CD14-positive monocyte (primary cell): ENCODE measurements at regions not wholly inside any gene's neighbourhood (a gene's known extent, or its start where the extent isn't known, plus 50 kb on each side); places are given as distances from the start of the nearest gene placed in this dataset.
"Not testable (repeated sequence)": the region's sequence is repeated elsewhere in the genome, so short reads cannot be mapped to it uniquely, and the experiment has no call there.

Source experiments
- DNase-seq, 3 donors: peaks; one replicate each; pipeline ENCODE4 v3.0.0-alpha.2; 2011 to 2022
- H2AFZ ChIP-seq: 2 replicates; pipeline ENCODE4 v1.6.0; 2012; ENCODE audit warnings: mild to moderate bottlenecking, low read depth, low read length, inconsistent platforms; ENCODE audit not compliant: insufficient read depth, poor library complexity, severe bottlenecking
- H3K27ac ChIP-seq, 2 donors: 1 replicate in 1 of 2; 2 replicates in 1 of 2; pipeline ENCODE4 v1.5.1; 2012 to 2013; ENCODE audit warnings: low read length in 2 of 2, control low read depth in 1 of 2, inconsistent platforms in 1 of 2, low read depth in 1 of 2, mild to moderate bottlenecking in 1 of 2
- H3K27me3 ChIP-seq, 2 donors: one replicate each; pipeline versions ENCODE4 v1.6.0 to v1.6.1; 2011 to 2013; ENCODE audit warnings: low read length in 2 of 2; ENCODE audit not compliant: control insufficient read depth in 2 of 2, insufficient read depth in 2 of 2
- H3K36me3 ChIP-seq, 2 donors: replicated peaks in 1 of 2; 1 replicate in 1 of 2; 2 replicates in 1 of 2; pipeline versions ENCODE4 v1.5.1 to v1.6.1; 2012 to 2013; ENCODE audit warnings: low read length in 2 of 2, control low read depth in 1 of 2, inconsistent platforms in 1 of 2, mild to moderate bottlenecking in 1 of 2; ENCODE audit not compliant: insufficient read depth in 2 of 2, control insufficient read depth in 1 of 2
- H3K4me1 ChIP-seq, 2 donors: 1 replicate in 1 of 2; 2 replicates in 1 of 2; pipeline versions ENCODE4 v1.5.1 to v1.6.1; 2012 to 2013; ENCODE audit warnings: low read length in 2 of 2, control low read depth in 1 of 2, inconsistent platforms in 1 of 2, mild to moderate bottlenecking in 1 of 2, moderate library complexity in 1 of 2; ENCODE audit not compliant: insufficient read depth in 2 of 2, control insufficient read depth in 1 of 2
- H3K4me2 ChIP-seq: replicated peaks from 2 replicates; pipeline ENCODE3; 2012; ENCODE audit warnings: low read length, moderate library complexity, mild to moderate bottlenecking; ENCODE audit not compliant: poor library complexity, severe bottlenecking; ENCODE audit errors: extremely low read depth
- H3K4me3 ChIP-seq, 3 experiments: fragments of 200-600 bp in 1 of 3; sonication (generic) in 1 of 3; replicated peaks in 1 of 3; 1 replicate in 2 of 3; 2 replicates in 1 of 3; pipeline ENCODE4 v1.5.1; 2011 to 2013; ENCODE audit warnings: low read length in 3 of 3, mild to moderate bottlenecking in 3 of 3, control low read depth in 2 of 3, low read depth in 2 of 3, inconsistent platforms in 1 of 3, moderate library complexity in 1 of 3
- H3K79me2 ChIP-seq: 2 replicates; pipeline ENCODE4 v1.6.0; 2012; ENCODE audit warnings: mild to moderate bottlenecking, control low read depth, inconsistent platforms, low read length, moderate library complexity; ENCODE audit not compliant: insufficient read depth
- H3K9ac ChIP-seq: 2 replicates; pipeline ENCODE4 v1.6.0; 2017; ENCODE audit warnings: low read length, mild to moderate bottlenecking; ENCODE audit not compliant: insufficient read depth, poor library complexity, severe bottlenecking
- H3K9me3 ChIP-seq, 2 donors: replicated peaks in 1 of 2; 1 replicate in 1 of 2; 2 replicates in 1 of 2; pipeline versions ENCODE4 v1.5.1 to v1.6.1; 2012 to 2013; ENCODE audit warnings: low read length in 2 of 2, control low read depth in 1 of 2; ENCODE audit not compliant: control insufficient read depth in 1 of 2, insufficient read depth in 1 of 2
- H4K20me1 ChIP-seq: 2 replicates; pipeline ENCODE4 v1.6.0; 2012; ENCODE audit warnings: mild to moderate bottlenecking, low read length, control low read depth, moderate library complexity; ENCODE audit not compliant: insufficient read depth
- H3K27ac Mint-ChIP-seq, 7 donors: one replicate each; pipeline ENCODE4 v1.8.0; 2020; ENCODE audit warnings: mild to moderate bottlenecking in 7 of 7, mixed read lengths in 7 of 7, moderate library complexity in 6 of 7, inconsistent platforms in 2 of 7
- H3K27me3 Mint-ChIP-seq, 3 donors: one replicate each; pipeline ENCODE4 v1.8.0; 2021 to 2022; ENCODE audit warnings: low read depth in 3 of 3, mild to moderate bottlenecking in 3 of 3, mixed read lengths in 3 of 3, moderate library complexity in 3 of 3, inconsistent platforms in 1 of 3
- H3K36me3 Mint-ChIP-seq, 2 donors: one replicate each; pipeline ENCODE4 v1.8.0; 2020; ENCODE audit warnings: mixed read lengths in 2 of 2, inconsistent platforms in 1 of 2, mild to moderate bottlenecking in 1 of 2
- H3K4me1 Mint-ChIP-seq: one replicate; pipeline ENCODE4 v1.8.0; 2020; ENCODE audit warnings: mild to moderate bottlenecking, mixed read lengths
- H3K4me3 Mint-ChIP-seq, 2 donors: one replicate each; pipeline ENCODE4 v1.8.0; 2020; ENCODE audit warnings: mild to moderate bottlenecking in 2 of 2, mixed read lengths in 2 of 2, moderate library complexity in 1 of 2
- H3K9me3 Mint-ChIP-seq, 7 donors: one replicate each; pipeline ENCODE4 v1.8.0; 2020 to 2022; ENCODE audit warnings: mixed read lengths in 7 of 7, mild to moderate bottlenecking in 6 of 7, moderate library complexity in 6 of 7, inconsistent platforms in 2 of 7
- CTCF ChIP-seq: fragments of 200-600 bp; IDR thresholded peaks from one replicate; pipeline ENCODE4 v1.8.0; 2022; ENCODE audit warnings: antibody characterized with exemption, mild to moderate bottlenecking
- WGBS: methylation state at CpG from one replicate; pipeline ENCODE4 v1.1.5; 2013; ENCODE audit warnings: missing lambda C conversion rate; ENCODE audit not compliant: insufficient coverage; 5-methylcytosine and 5-hydroxymethylcytosine counted together
- intact Hi-C, 2 donors: fragments of 100-400 bp; cut with micrococcal nuclease; formaldehyde crosslinking; loops; one replicate each; pipeline versions ENCODE4 v1.15.0 to v1.15.1; 2023

GRCh38 chr9:31045810-31046209 is 1338.6 kb upstream of the ACO1 start:
- no peak overlapping the region for H2AFZ ChIP-seq
- H3K27ac Mint-ChIP-seq: no peak overlapping the region
- H3K27me3 Mint-ChIP-seq: no peaks in the 10 kb centered on the region
- no peak for DNase-seq
- no peaks in the 10 kb centered on the region for H3K36me3 Mint-ChIP-seq
- H3K9me3 ChIP-seq: no peaks in the 10 kb centered on the region
- intact Hi-C loops: no loop called here
- no peak overlapping the region for H3K27ac ChIP-seq
- no peak overlapping the region for H3K9ac ChIP-seq
- no peaks in the 10 kb centered on the region for H3K4me1 ChIP-seq
- no peak overlapping the region for H3K4me2 ChIP-seq
- no peak overlapping the region for H3K4me3 ChIP-seq
- no CpG with 5 or more reads among the region's 1 CpG for WGBS
- H3K9me3 Mint-ChIP-seq: peaks cover 0 to 3% (median 0%) of the 10 kb centered on the region in 7 donors
- H3K27me3 ChIP-seq: no peaks in the 10 kb centered on the region
- H3K4me3 Mint-ChIP-seq: no peak overlapping the region
- no peaks in the 10 kb centered on the region for H3K79me2 ChIP-seq
- no peaks in the 10 kb centered on the region for H3K36me3 ChIP-seq
- TF ChIP-seq CTCF: no peak
- H3K4me1 Mint-ChIP-seq: no peaks in the 10 kb centered on the region
- no peaks in the 10 kb centered on the region for H4K20me1 ChIP-seq

- 87% methylated on average over 12 of the region's 15 CpGs for WGBS
- H3K4me1 ChIP-seq, H3K4me3 ChIP-seq, H3K9ac ChIP-seq, H2AFZ ChIP-seq, H3K27ac ChIP-seq, H3K27me3 ChIP-seq, H3K4me3 Mint-ChIP-seq, H3K79me2 ChIP-seq, H3K27ac Mint-ChIP-seq, DNase-seq, H3K9me3 ChIP-seq, intact Hi-C loops, H3K4me1 Mint-ChIP-seq, H3K36me3 Mint-ChIP-seq, H3K4me2 ChIP-seq, H4K20me1 ChIP-seq, H3K36me3 ChIP-seq, H3K27me3 Mint-ChIP-seq: not testable (repeated sequence)
- H3K9me3 Mint-ChIP-seq: peaks cover 0 to 12% (median 7%) of the 10 kb centered on the region in 7 donors
Measured at GRCh38 chr9:31061592-31061991, 1322.9 kb upstream of the ACO1 start.
